Endothelial cell of umbilical vein (primary cell): ENCODE measurements at regions not wholly inside any gene's neighbourhood (a gene's known extent, or its start where the extent isn't known, plus 50 kb on each side); places are given as distances from the start of the nearest gene placed in this dataset.

ENCODE experiments used
- BruUV-seq: library from RNA; stranded (reverse); fragments of 400-500 nt; replicated peaks from 2 replicates; lab custom pipeline; 2021; lab: Mats Ljungman, UMichigan
- CTCF ChIA-PET: fragments of 300-600, 350-600 bp; sonication (Branson Sonifier 250); formaldehyde crosslinking; loops from one replicate; lab custom pipeline; 2021; ENCODE audit warnings: antibody characterized with exemption, inconsistent platforms; lab: Charles Lee
- POLR2A ChIA-PET: fragments of 300-600, 350-600 bp; sonication (Branson Sonifier 250); formaldehyde crosslinking; loops from one replicate; lab custom pipeline; 2021; ENCODE audit warnings: antibody characterized with exemption, inconsistent platforms; lab: Charles Lee
- DNase-seq: peaks from one replicate; pipeline ENCODE4 v3.0.0-alpha.2; 2011; ENCODE audit warnings: low read depth, low spot score
- FAIRE-seq: peaks from 2 replicates; lab custom pipeline; 2011; peaks lifted over from hg19 to GRCh38; lab: Jason Lieb, UNC
- H2AFZ ChIP-seq: 2 replicates; pipeline ENCODE4 v1.6.0; 2012; ENCODE audit warnings: low read depth, low read length, control low read depth, inconsistent platforms
- H3K27ac ChIP-seq: 2 replicates; pipeline ENCODE4 v1.5.1; 2011; ENCODE audit warnings: low read depth, mild to moderate bottlenecking, control low read depth, low read length, moderate library complexity; ENCODE audit not compliant: insufficient read depth
- H3K27me3 ChIP-seq, 2 experiments: 2 replicates each; pipeline versions ENCODE4 v1.6.0 to v1.6.1; 2011; ENCODE audit warnings: low read length in 2 of 2, mixed read lengths in 1 of 2; ENCODE audit not compliant: control insufficient read depth in 2 of 2, insufficient read depth in 2 of 2
- H3K36me3 ChIP-seq, 2 experiments: 2 replicates in 1 of 2; 3 replicates in 1 of 2; pipeline ENCODE4 v1.5.1; 2011; ENCODE audit warnings: low read length in 2 of 2, mild to moderate bottlenecking in 1 of 2, moderate library complexity in 1 of 2; ENCODE audit not compliant: control insufficient read depth in 2 of 2, insufficient read depth in 2 of 2; ENCODE audit errors: extremely low read depth in 1 of 2
- H3K4me1 ChIP-seq: 3 replicates; pipeline ENCODE4 v1.5.1; 2011; ENCODE audit warnings: mild to moderate bottlenecking, low read length; ENCODE audit not compliant: control insufficient read depth, insufficient read depth; ENCODE audit errors: extremely low read depth
- H3K4me2 ChIP-seq: 2 replicates; pipeline ENCODE4 v1.6.1; 2011; ENCODE audit warnings: low read length, control low read depth, mixed read lengths; ENCODE audit not compliant: insufficient read depth
- H3K4me3 ChIP-seq, 3 experiments: fragments of 200-600 bp in 1 of 3; sonication (generic), shearing (Covaris generic) in 1 of 3; replicated peaks in 1 of 3; 2 replicates each; pipeline ENCODE4 v1.5.1; 2011 to 2016; ENCODE audit warnings: control low read depth in 3 of 3, low read length in 3 of 3, mild to moderate bottlenecking in 2 of 3, inconsistent platforms in 1 of 3, low read depth in 1 of 3, moderate library complexity in 1 of 3; ENCODE audit not compliant: insufficient read depth in 1 of 3
- H3K79me2 ChIP-seq: 2 replicates; pipeline ENCODE4 v1.6.0; 2012; ENCODE audit warnings: low read length, inconsistent platforms; ENCODE audit not compliant: control insufficient read depth, insufficient read depth
- H3K9ac ChIP-seq: replicated peaks from 2 replicates; pipeline ENCODE3; 2011; ENCODE audit warnings: low read length, control low read depth; ENCODE audit not compliant: insufficient read depth; ENCODE audit errors: extremely low read depth
- H3K9me1 ChIP-seq: replicated peaks from 3 replicates; pipeline ENCODE4 v1.6.0; 2011; ENCODE audit warnings: mild to moderate bottlenecking, low read length; ENCODE audit not compliant: control insufficient read depth, insufficient read depth; ENCODE audit errors: extremely low read depth
- H3K9me3 ChIP-seq: replicated peaks from 2 replicates; pipeline ENCODE4 v1.5.1; 2012; ENCODE audit warnings: low read length, inconsistent platforms; ENCODE audit not compliant: control insufficient read depth, insufficient read depth
- H4K20me1 ChIP-seq: replicated peaks from 2 replicates; pipeline ENCODE3; 2011; ENCODE audit warnings: mild to moderate bottlenecking, low read length; ENCODE audit not compliant: control insufficient read depth, insufficient read depth; ENCODE audit errors: extremely low read depth
- FOS ChIP-seq: IDR thresholded peaks from 2 replicates; pipeline ENCODE4 v1.6.1; 2011; ENCODE audit warnings: mild to moderate bottlenecking, low read length, moderate library complexity, borderline replicate concordance; ENCODE audit not compliant: insufficient read depth
- GATA2 ChIP-seq: IDR thresholded peaks from 2 replicates; pipeline ENCODE4 v1.7.0; 2011; ENCODE audit warnings: low read depth, mild to moderate bottlenecking, moderate library complexity, mixed read lengths, low read length; ENCODE audit not compliant: insufficient read length, insufficient read depth
- JUN ChIP-seq: IDR thresholded peaks from 2 replicates; pipeline ENCODE4 v1.6.1; 2011; ENCODE audit warnings: borderline replicate concordance, low read depth; ENCODE audit not compliant: insufficient read length, insufficient read depth
- MYC ChIP-seq: IDR thresholded peaks from one replicate; pipeline ENCODE4 v1.6.1; 2011; ENCODE audit warnings: mild to moderate bottlenecking, low read depth, low read length
- POLR2A ChIP-seq: IDR thresholded peaks from 2 replicates; pipeline ENCODE4 v1.6.1; 2012; ENCODE audit warnings: low read depth, mild to moderate bottlenecking, control low read depth, low read length
- POLR2AphosphoS5 ChIP-seq: IDR thresholded peaks from 2 replicates; pipeline ENCODE4 v1.6.1; 2012; ENCODE audit warnings: low read depth, mild to moderate bottlenecking, control low read depth, low read length, moderate library complexity; ENCODE audit not compliant: insufficient read depth
- dilution Hi-C: fragments of 300-500 bp; cut with MboI; formaldehyde crosslinking; loops from one replicate; pipeline ENCODE4 v1.15.0; 2019; ENCODE audit warnings: low sequenced_read_pairs; ENCODE audit not compliant: extremely low pct_ligation_motif_present
- intact Hi-C: fragments of 100-400 bp; cut with micrococcal nuclease; formaldehyde crosslinking; loops from one replicate; pipeline ENCODE4 v1.10.0; 2022
- TF ChIP-seq, protein P1 (sequence below), 2 donors: IDR thresholded peaks; 1 replicate in 1 of 2; 2 replicates in 1 of 2; pipeline ENCODE4 v1.5.1; 2011; ENCODE audit warnings: low read length in 2 of 2, mild to moderate bottlenecking in 2 of 2, moderate library complexity in 2 of 2, control low read depth in 1 of 2, inconsistent platforms in 1 of 2, low read depth in 1 of 2; ENCODE audit not compliant: insufficient read depth in 1 of 2; ENCODE audit errors: extremely low read depth in 1 of 2
- TF ChIP-seq, protein P2 (sequence below): IDR thresholded peaks from 2 replicates; pipeline ENCODE4 v1.6.1; 2011; ENCODE audit not compliant: insufficient read depth, insufficient read length

DNA sequence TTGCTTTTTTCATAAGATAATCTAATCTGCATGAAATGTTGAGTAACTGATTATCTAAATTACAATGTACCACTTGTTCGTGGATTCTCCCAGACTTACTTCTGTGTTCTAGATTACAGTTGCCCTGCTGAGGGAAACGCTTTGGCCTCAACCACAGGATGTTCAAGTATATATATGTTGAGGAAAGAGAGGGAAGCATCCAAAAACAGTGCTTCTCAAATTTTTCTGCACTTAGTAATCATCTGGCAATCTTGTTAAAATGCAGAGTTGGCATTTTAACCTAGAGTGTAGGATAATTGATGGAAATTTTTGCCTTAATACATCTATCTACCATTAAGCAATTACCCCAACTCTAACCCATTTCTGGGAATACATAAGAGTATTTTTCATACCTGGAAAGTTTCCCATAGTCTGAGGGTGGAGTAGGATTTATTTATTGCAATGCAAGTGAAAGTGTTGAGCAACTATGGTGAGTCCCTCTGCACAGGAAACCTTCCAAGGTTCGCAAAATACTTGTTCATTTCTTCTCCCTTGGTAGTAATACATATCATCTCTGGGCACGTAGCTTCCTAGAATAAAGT, 59.6 kb upstream of the C1GALT1 start:
- no peak for FAIRE-seq
- BruUV-seq: no TSS peak
- H3K4me2 ChIP-seq: no peak overlapping the region
- dilution Hi-C loops (no loop called here), intact Hi-C loops (no loop called here)
- no peaks in the 10 kb centered on the region for H3K4me1 ChIP-seq
- H3K4me3 ChIP-seq: no peak overlapping the region
- ChIA-PET POLR2A (no interaction called here), CTCF (interaction anchor here (2.1 kb wide), 1 partner anchor 19 kb away, joined by 9 read pairs; no protein-coding TSS in a partner anchor)
- no peaks in the 10 kb centered on the region for H3K9me3 ChIP-seq
- TF ChIP-seq MYC: no peak
- no peak for TF ChIP-seq POLR2A
- TF ChIP-seq, protein P1, sequence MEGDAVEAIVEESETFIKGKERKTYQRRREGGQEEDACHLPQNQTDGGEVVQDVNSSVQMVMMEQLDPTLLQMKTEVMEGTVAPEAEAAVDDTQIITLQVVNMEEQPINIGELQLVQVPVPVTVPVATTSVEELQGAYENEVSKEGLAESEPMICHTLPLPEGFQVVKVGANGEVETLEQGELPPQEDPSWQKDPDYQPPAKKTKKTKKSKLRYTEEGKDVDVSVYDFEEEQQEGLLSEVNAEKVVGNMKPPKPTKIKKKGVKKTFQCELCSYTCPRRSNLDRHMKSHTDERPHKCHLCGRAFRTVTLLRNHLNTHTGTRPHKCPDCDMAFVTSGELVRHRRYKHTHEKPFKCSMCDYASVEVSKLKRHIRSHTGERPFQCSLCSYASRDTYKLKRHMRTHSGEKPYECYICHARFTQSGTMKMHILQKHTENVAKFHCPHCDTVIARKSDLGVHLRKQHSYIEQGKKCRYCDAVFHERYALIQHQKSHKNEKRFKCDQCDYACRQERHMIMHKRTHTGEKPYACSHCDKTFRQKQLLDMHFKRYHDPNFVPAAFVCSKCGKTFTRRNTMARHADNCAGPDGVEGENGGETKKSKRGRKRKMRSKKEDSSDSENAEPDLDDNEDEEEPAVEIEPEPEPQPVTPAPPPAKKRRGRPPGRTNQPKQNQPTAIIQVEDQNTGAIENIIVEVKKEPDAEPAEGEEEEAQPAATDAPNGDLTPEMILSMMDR (IDR thresholded peaks at IDR 0.05; ENCODE audit: extremely low read depth in 1 of 2, insufficient read depth in 1 of 2, low read depth in 1 of 2, low read length in 2 of 2): no peak
- TF ChIP-seq, protein P2, sequence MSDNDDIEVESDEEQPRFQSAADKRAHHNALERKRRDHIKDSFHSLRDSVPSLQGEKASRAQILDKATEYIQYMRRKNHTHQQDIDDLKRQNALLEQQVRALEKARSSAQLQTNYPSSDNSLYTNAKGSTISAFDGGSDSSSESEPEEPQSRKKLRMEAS: no peak
- no peak for TF ChIP-seq POLR2AphosphoS5
- TF ChIP-seq JUN: no peak
- TF ChIP-seq GATA2: no peak
- TF ChIP-seq FOS: no peak
- no peak overlapping the region for H2AFZ ChIP-seq
- no peak overlapping the region for H3K27ac ChIP-seq
- H3K9me1 ChIP-seq: no peaks in the 10 kb centered on the region
- H3K79me2 ChIP-seq: no peaks in the 10 kb centered on the region
- no peak overlapping the region for H3K9ac ChIP-seq
- no peaks in the 10 kb centered on the region for H4K20me1 ChIP-seq
- no peaks in the 10 kb centered on the region for H3K36me3 ChIP-seq
- H3K27me3 ChIP-seq: peaks cover 0 to 1% of the 10 kb centered on the region in 2 experiments
- DNase-seq: no peak
